WTC11 (cell line): ENCODE measurements at regions not wholly inside any gene's neighbourhood (a gene's known extent, or its start where the extent isn't known, plus 50 kb on each side); places are given as distances from the start of the nearest gene placed in this dataset.

Experiments used
- TP53 ChIP-seq: sonication (generic); formaldehyde crosslinking; IDR thresholded peaks from 2 replicates; pipeline ENCODE4 v1.8.1; 2023; ENCODE audit warnings: mild to moderate bottlenecking, missing genetic modification reagents
- TF ChIP-seq, protein P1 (sequence below): fragments of 200-600 bp; IDR thresholded peaks from 2 replicates; pipeline ENCODE4 v1.8.0; 2022; ENCODE audit warnings: antibody characterized with exemption

DNA sequence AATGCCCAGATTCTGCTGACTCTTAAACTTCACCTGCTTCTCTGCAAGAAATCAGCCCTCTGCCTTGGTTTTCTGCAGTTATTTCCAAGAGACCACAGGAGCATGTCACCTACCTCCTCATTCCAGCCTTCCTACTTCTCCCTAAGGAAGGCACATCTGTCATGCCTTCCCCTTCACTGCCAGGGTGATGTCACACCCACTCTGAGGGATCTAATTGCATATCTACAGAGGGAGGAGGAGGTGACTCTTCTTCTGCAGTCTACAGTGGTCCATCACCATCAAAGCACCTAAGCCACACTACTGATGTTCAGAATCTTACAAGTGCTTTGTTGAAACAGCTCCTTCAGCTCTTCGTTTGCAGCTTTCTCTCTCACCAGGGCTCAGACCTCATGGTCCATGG, 275.5 kb downstream of the FGFR2 start:
- TF ChIP-seq, protein P1, sequence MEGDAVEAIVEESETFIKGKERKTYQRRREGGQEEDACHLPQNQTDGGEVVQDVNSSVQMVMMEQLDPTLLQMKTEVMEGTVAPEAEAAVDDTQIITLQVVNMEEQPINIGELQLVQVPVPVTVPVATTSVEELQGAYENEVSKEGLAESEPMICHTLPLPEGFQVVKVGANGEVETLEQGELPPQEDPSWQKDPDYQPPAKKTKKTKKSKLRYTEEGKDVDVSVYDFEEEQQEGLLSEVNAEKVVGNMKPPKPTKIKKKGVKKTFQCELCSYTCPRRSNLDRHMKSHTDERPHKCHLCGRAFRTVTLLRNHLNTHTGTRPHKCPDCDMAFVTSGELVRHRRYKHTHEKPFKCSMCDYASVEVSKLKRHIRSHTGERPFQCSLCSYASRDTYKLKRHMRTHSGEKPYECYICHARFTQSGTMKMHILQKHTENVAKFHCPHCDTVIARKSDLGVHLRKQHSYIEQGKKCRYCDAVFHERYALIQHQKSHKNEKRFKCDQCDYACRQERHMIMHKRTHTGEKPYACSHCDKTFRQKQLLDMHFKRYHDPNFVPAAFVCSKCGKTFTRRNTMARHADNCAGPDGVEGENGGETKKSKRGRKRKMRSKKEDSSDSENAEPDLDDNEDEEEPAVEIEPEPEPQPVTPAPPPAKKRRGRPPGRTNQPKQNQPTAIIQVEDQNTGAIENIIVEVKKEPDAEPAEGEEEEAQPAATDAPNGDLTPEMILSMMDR: no peak
- TF ChIP-seq TP53: no peak
